ENCODE measurements at regions not wholly inside any gene's neighbourhood (a gene's known extent, or its start where the extent isn't known, plus 50 kb on each side); places are given as distances from the start of the nearest gene placed in this dataset.

GRCh38 chr4:176432811-176433540, 113.2 kb downstream of the SPCS3 start:
- DNase-seq = no peak
- H3K4me3 Mint-ChIP-seq = no peak overlapping the region
- no peaks in the 10 kb centered on the region for H3K27me3 Mint-ChIP-seq (ENCODE audit: low read depth in 3 of 3)
- H3K4me1 Mint-ChIP-seq = no peaks in the 10 kb centered on the region
- no peaks in the 10 kb centered on the region for H3K36me3 Mint-ChIP-seq
- peaks cover 2 to 24% (median 4%) of the 10 kb centered on the region in 6 donors for H3K9me3 Mint-ChIP-seq
- no peak overlapping the region for H3K27ac Mint-ChIP-seq

DNA sequence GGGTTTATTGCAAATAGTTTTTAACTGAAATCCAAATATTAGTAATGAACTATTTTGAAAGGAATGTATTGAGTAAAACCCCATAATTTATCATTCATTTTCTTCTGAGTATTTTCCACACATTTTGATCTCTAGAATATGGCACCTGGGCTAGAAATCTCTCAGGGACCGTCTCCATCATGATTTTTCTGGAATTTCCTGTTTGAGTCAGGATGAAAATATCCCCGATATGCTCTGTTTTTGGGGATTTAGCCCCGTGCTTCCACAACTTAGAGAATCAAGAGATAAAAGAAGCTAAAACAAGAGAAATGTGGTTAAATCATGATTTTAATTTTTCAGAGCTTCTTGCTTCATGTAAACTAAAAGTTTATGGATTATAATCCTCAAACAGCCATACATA, 114.2 kb downstream of the SPCS3 start:
- no peaks in the 10 kb centered on the region for H3K36me3 Mint-ChIP-seq
- no peaks in the 10 kb centered on the region for H3K4me1 Mint-ChIP-seq
- DNase-seq = no peak
- no peak overlapping the region for H3K27ac Mint-ChIP-seq
- H3K27me3 Mint-ChIP-seq (ENCODE audit: low read depth in 3 of 3) = no peaks in the 10 kb centered on the region
- H3K9me3 Mint-ChIP-seq = peaks cover 3 to 24% (median 4%) of the 10 kb centered on the region in 6 donors
- no peak overlapping the region for H3K4me3 Mint-ChIP-seq

GRCh38 chr4:176435901-176436292, 116.1 kb downstream of the SPCS3 start:
- Mint-ChIP-seq H3K9me3 (peaks cover 2 to 18% (median 6%) of the 10 kb centered on the region in 6 donors), H3K4me1 (no peaks in the 10 kb centered on the region), H3K27ac (no peak overlapping the region), H3K36me3 (no peaks in the 10 kb centered on the region), H3K27me3 (ENCODE audit: low read depth in 3 of 3) (no peaks in the 10 kb centered on the region), H3K4me3 (no peak overlapping the region)
- DNase-seq = no peak

- no peak for DNase-seq
- no peaks in the 10 kb centered on the region for H3K27me3 Mint-ChIP-seq (ENCODE audit: low read depth in 3 of 3)
Measured at GRCh38 chr4:176436293-176436973, 116.7 kb downstream of the SPCS3 start.

DNA sequence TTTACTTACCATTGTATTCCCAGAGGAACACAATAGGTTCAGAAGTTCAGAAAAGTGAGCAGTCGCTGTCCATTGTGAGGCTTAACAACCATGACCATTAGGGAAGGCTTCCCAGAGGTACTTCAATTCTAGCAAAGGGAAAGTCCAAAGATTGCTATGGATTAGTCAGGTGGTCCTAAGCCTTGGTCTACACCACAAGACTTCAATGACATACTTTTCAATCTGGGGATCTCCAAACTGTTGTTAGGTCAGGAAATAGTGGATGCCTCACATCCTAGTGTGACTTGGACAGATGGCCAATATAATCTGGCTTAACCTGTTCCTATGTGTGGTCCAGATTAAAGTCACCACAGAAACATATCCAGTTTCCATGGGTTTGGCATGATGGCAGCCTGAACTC, 118.0 kb downstream of the SPCS3 start:
- Mint-ChIP-seq H3K9me3 (peaks cover 3 to 18% (median 7%) of the 10 kb centered on the region in 6 donors), H3K36me3 (no peaks in the 10 kb centered on the region), H3K27ac (no peak overlapping the region), H3K4me3 (no peak overlapping the region), H3K4me1 (no peaks in the 10 kb centered on the region), H3K27me3 (ENCODE audit: low read depth in 3 of 3) (no peaks in the 10 kb centered on the region)
- DNase-seq = no peak

More at GRCh38 chr4:176436293-176436973, 116.7 kb downstream of the SPCS3 start:
- H3K36me3 Mint-ChIP-seq = no peaks in the 10 kb centered on the region
- H3K4me3 Mint-ChIP-seq = no peak overlapping the region
- no peak overlapping the region for H3K27ac Mint-ChIP-seq
- peaks cover 3 to 18% (median 6%) of the 10 kb centered on the region in 6 donors for H3K9me3 Mint-ChIP-seq
- no peaks in the 10 kb centered on the region for H3K4me1 Mint-ChIP-seq

DNA sequence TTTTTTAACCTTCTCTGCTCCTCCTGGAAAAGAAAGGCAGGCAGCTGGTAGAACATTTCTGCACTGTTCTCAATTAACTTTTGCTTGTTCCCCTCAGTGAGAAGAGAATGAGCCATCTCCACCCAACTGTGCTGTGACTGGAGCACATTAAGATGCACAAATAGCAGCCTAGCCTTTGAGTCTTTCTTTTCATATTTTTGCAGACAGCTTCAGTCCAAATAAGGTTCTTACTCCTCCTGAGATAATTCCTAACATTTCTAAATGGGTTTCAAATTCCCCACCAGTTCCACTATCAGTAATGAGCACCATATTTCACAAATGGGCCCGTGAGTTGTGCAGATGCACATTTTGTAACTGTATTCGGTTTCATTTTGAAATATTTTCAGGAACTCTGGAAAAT, 118.6 kb downstream of the SPCS3 start:
- DNase-seq = no peak
- Mint-ChIP-seq H3K4me1 (no peaks in the 10 kb centered on the region), H3K36me3 (no peaks in the 10 kb centered on the region), H3K27me3 (ENCODE audit: low read depth in 3 of 3) (no peaks in the 10 kb centered on the region), H3K9me3 (peaks cover 3 to 18% (median 7%) of the 10 kb centered on the region in 6 donors), H3K4me3 (no peak overlapping the region), H3K27ac (no peak overlapping the region)

DNA sequence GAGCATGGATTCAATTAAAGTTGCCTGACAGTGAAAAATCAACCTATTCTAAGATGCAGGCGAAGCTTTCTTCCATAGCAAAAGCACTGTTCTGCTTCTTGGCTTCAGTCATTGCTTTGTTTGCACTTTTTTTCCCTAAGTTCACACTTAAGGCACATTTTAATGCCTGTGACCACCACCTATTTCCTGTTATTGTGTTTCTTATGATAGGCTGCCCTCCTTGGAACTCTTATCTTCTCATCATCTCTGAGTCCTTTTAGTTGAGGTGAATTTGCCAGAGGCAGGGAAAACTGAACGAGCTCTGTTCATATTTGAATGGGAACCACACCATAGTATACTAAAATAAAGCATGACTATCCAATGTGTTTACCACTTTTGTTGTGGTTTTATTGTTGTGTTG, 119.8 kb downstream of the SPCS3 start:
- Mint-ChIP-seq H3K27me3 (ENCODE audit: low read depth in 3 of 3) (no peaks in the 10 kb centered on the region), H3K36me3 (no peaks in the 10 kb centered on the region), H3K4me1 (no peaks in the 10 kb centered on the region), H3K9me3 (peaks cover 3 to 16% (median 7%) of the 10 kb centered on the region in 6 donors), H3K27ac (no peak overlapping the region), H3K4me3 (no peak overlapping the region)
- DNase-seq = no peak

DNA sequence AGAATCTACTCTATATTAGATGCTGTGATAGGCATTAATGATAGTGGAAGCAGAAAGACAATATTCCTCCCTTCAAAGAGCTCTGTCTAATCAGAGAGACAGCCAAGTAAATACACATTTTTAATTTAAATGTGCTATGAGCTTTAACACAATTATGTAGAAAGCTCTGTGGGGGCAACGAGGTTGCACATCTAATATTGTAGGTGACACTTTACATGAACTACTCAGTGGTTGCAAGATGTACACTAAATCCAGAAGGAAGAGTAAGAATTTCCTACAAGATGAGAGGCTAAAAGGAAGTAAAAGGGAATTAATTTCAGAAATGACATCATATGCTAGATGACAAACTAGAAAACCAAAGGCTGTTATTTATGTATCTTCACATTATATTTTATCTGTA, 120.9 kb downstream of the SPCS3 start:
- no peaks in the 10 kb centered on the region for H3K27me3 Mint-ChIP-seq (ENCODE audit: low read depth in 3 of 3)
- no peak for DNase-seq
- no peaks in the 10 kb centered on the region for H3K4me1 Mint-ChIP-seq
- H3K36me3 Mint-ChIP-seq = no peaks in the 10 kb centered on the region
- no peak overlapping the region for H3K4me3 Mint-ChIP-seq
- no peak overlapping the region for H3K27ac Mint-ChIP-seq
- H3K9me3 Mint-ChIP-seq = peaks cover 3 to 8% (median 6%) of the 10 kb centered on the region in 6 donors

DNA sequence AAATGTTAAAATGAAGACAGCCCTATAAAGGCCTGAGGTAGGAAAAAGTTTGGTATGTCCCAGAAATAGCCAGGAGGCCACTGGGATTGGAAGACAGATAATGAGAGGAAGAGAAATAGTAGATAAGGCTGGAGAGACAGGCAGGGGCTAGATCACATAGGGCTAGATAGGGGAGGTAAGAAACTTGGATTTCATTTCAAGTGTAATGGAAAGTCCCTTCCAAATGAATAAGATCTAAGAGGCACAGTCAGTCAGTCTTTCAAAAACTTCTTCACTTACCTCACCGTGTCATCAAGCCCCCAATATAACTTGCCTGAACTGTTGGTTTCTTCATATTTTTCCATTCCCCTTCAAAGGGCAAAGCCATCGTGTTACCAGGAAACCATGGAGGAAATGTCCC, 121.8 kb downstream of the SPCS3 start:
- H3K4me1 Mint-ChIP-seq = no peaks in the 10 kb centered on the region
- H3K36me3 Mint-ChIP-seq = no peaks in the 10 kb centered on the region
- H3K27me3 Mint-ChIP-seq (ENCODE audit: low read depth in 3 of 3) = no peaks in the 10 kb centered on the region
- H3K4me3 Mint-ChIP-seq = no peak overlapping the region
- H3K9me3 Mint-ChIP-seq = peaks cover 3 to 7% (median 5%) of the 10 kb centered on the region in 6 donors
- no peak for DNase-seq
- no peak overlapping the region for H3K27ac Mint-ChIP-seq

DNA sequence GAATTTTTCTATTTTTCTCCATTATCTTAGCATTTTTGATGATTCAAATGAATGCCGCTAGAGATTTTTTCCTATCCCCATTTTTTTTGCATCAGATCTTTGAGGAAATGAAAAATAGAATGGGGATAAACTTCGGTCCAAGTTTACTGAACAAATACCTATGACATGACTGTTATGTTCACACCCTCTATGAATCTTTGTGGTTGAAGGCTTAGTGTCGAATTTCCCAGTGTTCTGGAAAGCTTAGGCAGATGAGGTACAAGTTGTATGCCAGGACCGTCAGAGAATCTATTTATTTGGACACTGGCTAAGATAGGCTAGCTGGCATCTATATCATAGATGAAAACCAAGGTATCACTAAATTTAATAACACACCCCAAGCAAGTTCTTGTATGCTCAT, 123.4 kb downstream of the SPCS3 start:
- DNase-seq = no peak
- Mint-ChIP-seq H3K27ac (no peak overlapping the region), H3K27me3 (ENCODE audit: low read depth in 3 of 3) (peaks cover 0 to 1% (median 0%) of the 10 kb centered on the region in 3 donors), H3K4me3 (no peak overlapping the region), H3K36me3 (no peaks in the 10 kb centered on the region), H3K9me3 (peaks cover 0 to 7% (median 3%) of the 10 kb centered on the region in 6 donors), H3K4me1 (no peaks in the 10 kb centered on the region)

GRCh38 chr4:176443646-176444409, 124.1 kb downstream of the SPCS3 start:
- Mint-ChIP-seq H3K4me3 (no peak overlapping the region), H3K4me1 (no peaks in the 10 kb centered on the region), H3K36me3 (no peaks in the 10 kb centered on the region), H3K27me3 (ENCODE audit: low read depth in 3 of 3) (peaks cover 0 to 1% (median 0%) of the 10 kb centered on the region in 3 donors), H3K27ac (no peak overlapping the region), H3K9me3 (peaks cover 0 to 7% (median 3%) of the 10 kb centered on the region in 6 donors)
- DNase-seq = no peak

GRCh38 chr4:176444741-176445140, 125.0 kb downstream of the SPCS3 start:
- Mint-ChIP-seq H3K4me1 (no peaks in the 10 kb centered on the region), H3K36me3 (no peaks in the 10 kb centered on the region), H3K27me3 (ENCODE audit: low read depth in 3 of 3) (peaks cover 0 to 1% (median 0%) of the 10 kb centered on the region in 3 donors), H3K27ac (no peak overlapping the region), H3K9me3 (peaks cover 3 to 10% (median 7%) of the 10 kb centered on the region in 6 donors), H3K4me3 (no peak overlapping the region)
- no peak for DNase-seq

DNA sequence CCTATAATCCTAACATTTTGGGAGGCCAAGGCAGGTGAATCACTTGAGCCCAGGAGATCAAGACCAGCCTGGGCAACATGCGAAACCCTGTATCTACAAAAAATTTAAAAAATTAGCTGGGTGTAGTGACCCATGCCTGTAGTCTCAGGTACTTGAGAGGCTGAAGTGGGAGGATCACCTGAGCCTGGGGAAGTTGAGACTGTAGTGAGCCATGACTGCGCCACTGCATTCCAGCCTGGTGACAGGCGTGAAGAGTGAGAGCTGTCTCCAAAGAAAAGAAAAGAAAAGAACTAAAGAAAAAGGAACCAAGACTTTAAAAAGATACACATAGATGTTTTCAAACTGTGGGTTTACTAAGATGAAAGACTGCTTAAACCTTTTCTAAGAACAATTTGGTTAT, 129.0 kb downstream of the SPCS3 start:
- no peak overlapping the region for H3K27ac Mint-ChIP-seq

DNA sequence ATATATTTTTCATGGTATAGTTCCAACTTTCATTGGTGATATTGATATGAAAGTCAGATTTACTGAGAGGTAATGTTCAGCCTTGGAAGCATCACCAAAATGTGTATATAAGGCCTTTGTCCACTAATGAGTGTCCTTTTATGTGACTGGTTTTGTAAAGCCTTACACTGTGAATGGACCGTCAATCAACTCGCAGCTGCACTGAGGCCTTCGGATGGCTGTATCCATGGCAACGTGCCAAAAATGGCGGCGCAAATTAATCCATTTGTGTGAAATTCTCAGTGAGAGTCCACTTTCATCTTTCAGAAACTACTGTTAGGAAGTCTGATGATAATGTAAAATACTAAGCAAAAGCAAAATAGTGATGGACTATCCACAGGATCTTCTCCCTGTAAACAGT, 131.7 kb downstream of the SPCS3 start:
- peaks cover 0 to 2% (median 1%) of the 10 kb centered on the region in 3 donors for H3K27me3 Mint-ChIP-seq (ENCODE audit: low read depth in 3 of 3)
- no peaks in the 10 kb centered on the region for H3K36me3 Mint-ChIP-seq
- H3K4me3 Mint-ChIP-seq = no peak overlapping the region
- H3K27ac Mint-ChIP-seq = no peak overlapping the region
- H3K4me1 Mint-ChIP-seq = no peaks in the 10 kb centered on the region
- H3K9me3 Mint-ChIP-seq = peaks cover 2 to 28% (median 15%) of the 10 kb centered on the region in 6 donors
- DNase-seq = no peak

More for the DNA sequence above, 129.0 kb downstream of the SPCS3 start:
- no peaks in the 10 kb centered on the region for H3K36me3 Mint-ChIP-seq
- DNase-seq = no peak
- peaks cover 0 to 2% (median 1%) of the 10 kb centered on the region in 3 donors for H3K27me3 Mint-ChIP-seq (ENCODE audit: low read depth in 3 of 3)
- H3K4me3 Mint-ChIP-seq = no peak overlapping the region
- H3K9me3 Mint-ChIP-seq = peaks cover 2 to 18% (median 5%) of the 10 kb centered on the region in 6 donors
- no peaks in the 10 kb centered on the region for H3K4me1 Mint-ChIP-seq

Measured in immature natural killer cell (primary cell).